ENCODE measurements at regions not wholly inside any gene's neighbourhood (a gene's known extent, or its start where the extent isn't known, plus 50 kb on each side); places are given as distances from the start of the nearest gene placed in this dataset.

DNA sequence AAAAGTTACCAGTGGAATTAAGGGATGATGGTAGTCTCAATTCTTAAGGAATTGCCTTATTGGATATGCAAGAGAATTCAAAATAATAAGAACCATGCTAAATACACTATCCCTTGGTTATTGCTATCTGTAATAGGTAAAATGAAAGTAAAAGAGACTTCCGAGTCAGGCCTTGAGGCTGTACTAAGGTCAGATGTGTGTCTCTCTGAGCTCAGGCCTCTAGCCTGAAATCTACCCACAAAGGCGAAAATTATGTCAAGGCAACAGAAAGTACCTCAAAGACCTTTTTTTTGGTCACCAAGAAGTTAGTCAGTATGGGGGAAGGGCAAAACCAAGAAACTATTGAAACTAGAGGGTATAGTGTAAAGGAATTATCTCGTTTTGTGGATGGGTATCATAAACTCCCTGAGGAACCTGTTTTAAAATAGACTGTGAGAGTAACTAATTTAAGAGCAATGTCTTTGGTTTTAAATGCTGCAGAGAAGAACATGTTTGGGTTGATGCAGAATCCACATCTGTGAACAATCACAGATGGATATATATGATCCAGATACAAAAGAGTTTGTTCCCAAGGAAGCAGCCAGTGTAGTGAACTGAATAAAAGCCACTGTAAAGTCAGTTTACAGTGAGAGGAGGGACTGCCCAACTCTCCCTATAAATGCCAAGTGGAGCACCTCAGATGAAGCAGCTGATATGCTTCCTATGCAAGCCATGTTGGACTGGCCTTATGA is 382.3 kb upstream of the SEMA6D start:
- Histone ChIP-seq H3F3A (ENCODE audit: control insufficient read depth, insufficient read depth) (no peaks in the 10 kb centered on the region), H4K20me1 (ENCODE audit: control insufficient read depth, insufficient read depth, low read depth, low read length) (no peaks in the 10 kb centered on the region), H3K4me3 (ENCODE audit: low read length) (no peak overlapping the region), H3K4me1 (ENCODE audit: control insufficient read depth, low read length) (no peaks in the 10 kb centered on the region), H3K36me3 (ENCODE audit: control insufficient read depth, low read length) (no peaks in the 10 kb centered on the region), H3K9me2 (replicated peaks; ENCODE audit: control insufficient read depth, low read length) (no peaks in the 10 kb centered on the region), H3K4me2 (ENCODE audit: low read length) (no peak overlapping the region), H3K9me3 (ENCODE audit: control insufficient read depth, insufficient read depth, low read length) (no peaks in the 10 kb centered on the region; the same call in 1 of the 2 replicates), H3K79me2 (ENCODE audit: control insufficient read depth, low read length) (no peaks in the 10 kb centered on the region), H3K27me3 (ENCODE audit: control insufficient read depth, low read length) (no peaks in the 10 kb centered on the region), H3K27ac (ENCODE audit: low read depth, low read length) (no peak overlapping the region)
- TF ChIP-seq, protein P1, sequence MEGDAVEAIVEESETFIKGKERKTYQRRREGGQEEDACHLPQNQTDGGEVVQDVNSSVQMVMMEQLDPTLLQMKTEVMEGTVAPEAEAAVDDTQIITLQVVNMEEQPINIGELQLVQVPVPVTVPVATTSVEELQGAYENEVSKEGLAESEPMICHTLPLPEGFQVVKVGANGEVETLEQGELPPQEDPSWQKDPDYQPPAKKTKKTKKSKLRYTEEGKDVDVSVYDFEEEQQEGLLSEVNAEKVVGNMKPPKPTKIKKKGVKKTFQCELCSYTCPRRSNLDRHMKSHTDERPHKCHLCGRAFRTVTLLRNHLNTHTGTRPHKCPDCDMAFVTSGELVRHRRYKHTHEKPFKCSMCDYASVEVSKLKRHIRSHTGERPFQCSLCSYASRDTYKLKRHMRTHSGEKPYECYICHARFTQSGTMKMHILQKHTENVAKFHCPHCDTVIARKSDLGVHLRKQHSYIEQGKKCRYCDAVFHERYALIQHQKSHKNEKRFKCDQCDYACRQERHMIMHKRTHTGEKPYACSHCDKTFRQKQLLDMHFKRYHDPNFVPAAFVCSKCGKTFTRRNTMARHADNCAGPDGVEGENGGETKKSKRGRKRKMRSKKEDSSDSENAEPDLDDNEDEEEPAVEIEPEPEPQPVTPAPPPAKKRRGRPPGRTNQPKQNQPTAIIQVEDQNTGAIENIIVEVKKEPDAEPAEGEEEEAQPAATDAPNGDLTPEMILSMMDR (IDR thresholded peaks at IDR 0.05; ENCODE audit: low read depth, low read length, poor library complexity, severe bottlenecking): no peak
- TF ChIP-seq EZH2phosphoT487 (IDR thresholded peaks at IDR 0.05; ENCODE audit: borderline replicate concordance, low read length): no peak

DNA sequence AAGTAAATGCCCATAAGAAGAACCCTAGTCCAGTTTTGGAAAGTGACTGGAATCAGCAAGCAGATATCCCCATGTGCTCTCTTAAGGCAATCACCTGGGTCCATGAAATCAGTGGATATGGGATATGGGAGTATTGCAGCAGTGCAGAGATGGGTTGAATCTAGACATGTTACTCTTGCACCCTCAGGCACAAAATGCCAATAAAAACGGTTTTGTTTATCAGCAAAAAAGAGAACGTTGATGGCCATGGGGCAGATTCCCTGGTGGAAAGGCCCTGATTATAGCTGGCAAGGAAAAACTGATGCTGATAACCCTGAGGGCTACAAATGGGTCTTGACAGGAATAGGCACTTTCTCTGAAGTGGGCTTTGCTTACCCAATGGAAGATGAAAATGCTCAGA is 380.2 kb upstream of the SEMA6D start:
- H3K27me3 ChIP-seq (ENCODE audit: control insufficient read depth, low read length): no peaks in the 10 kb centered on the region
- H3F3A ChIP-seq (ENCODE audit: control insufficient read depth, insufficient read depth): no peaks in the 10 kb centered on the region
- H3K4me2 ChIP-seq (ENCODE audit: low read length): no peak overlapping the region
- no peaks in the 10 kb centered on the region for H4K20me1 ChIP-seq (ENCODE audit: control insufficient read depth, insufficient read depth, low read depth, low read length)
- H3K36me3 ChIP-seq (ENCODE audit: control insufficient read depth, low read length): no peaks in the 10 kb centered on the region
- H3K9me3 ChIP-seq (ENCODE audit: control insufficient read depth, insufficient read depth, low read length): no peaks in the 10 kb centered on the region; the same call in 1 of the 2 replicates
- TF ChIP-seq, protein P1 (IDR thresholded peaks at IDR 0.05; ENCODE audit: low read depth, low read length, poor library complexity, severe bottlenecking): no peak
- TF ChIP-seq EZH2phosphoT487 (IDR thresholded peaks at IDR 0.05; ENCODE audit: borderline replicate concordance, low read length): no peak
- H3K79me2 ChIP-seq (ENCODE audit: control insufficient read depth, low read length): no peaks in the 10 kb centered on the region
- no peaks in the 10 kb centered on the region for H3K9me2 ChIP-seq (replicated peaks; ENCODE audit: control insufficient read depth, low read length)
- H3K4me3 ChIP-seq (ENCODE audit: low read length): no peak overlapping the region
- no peak overlapping the region for H3K27ac ChIP-seq (ENCODE audit: low read depth, low read length)
- H3K4me1 ChIP-seq (ENCODE audit: control insufficient read depth, low read length): no peaks in the 10 kb centered on the region

DNA sequence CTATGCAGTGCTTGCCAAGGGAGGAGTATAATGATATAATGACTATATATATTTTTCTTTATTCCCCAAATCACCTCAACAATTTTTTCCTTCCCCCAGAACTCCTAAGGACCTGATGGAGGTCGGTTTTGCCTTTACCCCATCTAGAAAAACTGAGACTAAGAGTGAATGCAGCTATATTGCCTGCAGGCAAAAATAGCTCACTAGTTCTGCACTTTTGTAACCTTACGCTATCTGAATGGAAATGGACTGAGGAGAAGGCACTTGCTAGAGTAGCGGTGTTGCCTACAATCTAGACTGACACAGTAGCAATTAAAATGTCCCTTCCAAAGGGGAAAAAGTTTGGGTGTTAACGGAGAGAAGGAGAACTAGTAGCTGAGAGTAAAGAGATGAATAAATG is 379.5 kb upstream of the SEMA6D start:
- TF ChIP-seq, protein P1 (IDR thresholded peaks at IDR 0.05; ENCODE audit: low read depth, low read length, poor library complexity, severe bottlenecking): no peak
- TF ChIP-seq EZH2phosphoT487 (IDR thresholded peaks at IDR 0.05; ENCODE audit: borderline replicate concordance, low read length): no peak
- no peaks in the 10 kb centered on the region for H3K4me1 ChIP-seq (ENCODE audit: control insufficient read depth, low read length)
- H3K27ac ChIP-seq (ENCODE audit: low read depth, low read length): no peak overlapping the region
- no peak overlapping the region for H3K4me2 ChIP-seq (ENCODE audit: low read length)
- H3F3A ChIP-seq (ENCODE audit: control insufficient read depth, insufficient read depth): no peaks in the 10 kb centered on the region
- H3K79me2 ChIP-seq (ENCODE audit: control insufficient read depth, low read length): no peaks in the 10 kb centered on the region
- H4K20me1 ChIP-seq (ENCODE audit: control insufficient read depth, insufficient read depth, low read depth, low read length): no peaks in the 10 kb centered on the region
- H3K27me3 ChIP-seq (ENCODE audit: control insufficient read depth, low read length): no peaks in the 10 kb centered on the region
- H3K9me2 ChIP-seq (replicated peaks; ENCODE audit: control insufficient read depth, low read length): no peaks in the 10 kb centered on the region
- H3K36me3 ChIP-seq (ENCODE audit: control insufficient read depth, low read length): no peaks in the 10 kb centered on the region
- no peaks in the 10 kb centered on the region; the same call in 1 of the 2 replicates for H3K9me3 ChIP-seq (ENCODE audit: control insufficient read depth, insufficient read depth, low read length)
- H3K4me3 ChIP-seq (ENCODE audit: low read length): no peak overlapping the region
